HepG2 (cell line): ENCODE measurements at regions not wholly inside any gene's neighbourhood (a gene's known extent, or its start where the extent isn't known, plus 50 kb on each side); places are given as distances from the start of the nearest gene placed in this dataset.
A peak's percentile ranks its signal among the peaks of the same experiment; 100 is the strongest.

Source experiments
- ARID2 ChIP-seq: sonication (generic); formaldehyde crosslinking; IDR thresholded peaks from 2 replicates; pipeline ENCODE4 v1.8.1; 2022; ENCODE audit warnings: mild to moderate bottlenecking, missing genetic modification reagents, borderline replicate concordance
- GLI4 ChIP-seq: sonication (generic); formaldehyde crosslinking; IDR thresholded peaks from 2 replicates; pipeline ENCODE4 v1.5.1; 2020; ENCODE audit warnings: missing genetic modification reagents, mild to moderate bottlenecking, moderate library complexity, borderline replicate concordance
- HIVEP1 ChIP-seq: sonication (generic); formaldehyde crosslinking; IDR thresholded peaks from 2 replicates; pipeline ENCODE4 v1.4.0; 2020; ENCODE audit warnings: mild to moderate bottlenecking, missing genetic modification reagents
- NPAS2 ChIP-seq: sonication (generic); formaldehyde crosslinking; IDR thresholded peaks from 2 replicates; pipeline ENCODE4 v1.8.0; 2022; ENCODE audit warnings: mild to moderate bottlenecking, missing genetic modification reagents, borderline replicate concordance
- POLR2A ChIP-seq, 2 experiments: IDR thresholded peaks; 2 replicates each; pipeline ENCODE4 v1.6.1; 2011; ENCODE audit warnings: low read depth in 2 of 2, low read length in 2 of 2, mild to moderate bottlenecking in 1 of 2, moderate library complexity in 1 of 2; ENCODE audit not compliant: insufficient read depth in 1 of 2
- RAD21 ChIP-seq: fragments of 450-650 bp; formaldehyde crosslinking; IDR thresholded peaks from 2 replicates; pipeline ENCODE4 v1.5.0; 2020; ENCODE audit warnings: mild to moderate bottlenecking
- RELA ChIP-seq: sonication (generic); formaldehyde crosslinking; IDR thresholded peaks from 2 replicates; pipeline ENCODE4 v1.4.0; 2020; ENCODE audit warnings: missing genetic modification reagents
- SOX13 ChIP-seq, 3 experiments: fragments of 450-650 bp in 1 of 3; sonication (generic) in 1 of 3; formaldehyde crosslinking in 1 of 3; IDR thresholded peaks in 2 of 3; conservative IDR thresholded peaks in 1 of 3; 2 replicates each; pipeline versions ENCODE4 v1.5.0 to v1.6.1; 2016 to 2020; ENCODE audit warnings: antibody characterized with exemption in 1 of 3, mild to moderate bottlenecking in 1 of 3, missing compliant biosample characterization in 1 of 3, missing genetic modification reagents in 1 of 3, moderate library complexity in 1 of 3
- SP140L ChIP-seq: sonication (generic); formaldehyde crosslinking; IDR thresholded peaks from 2 replicates; pipeline ENCODE4 v1.4.0; 2020; ENCODE audit warnings: missing genetic modification reagents, borderline replicate concordance
- SP4 ChIP-seq: sonication (generic); formaldehyde crosslinking; IDR thresholded peaks from 2 replicates; pipeline ENCODE4 v1.8.1; 2023; ENCODE audit warnings: mild to moderate bottlenecking, missing genetic modification reagents
- SRSF9 ChIP-seq: fragments of 200-400 bp; formaldehyde crosslinking; IDR thresholded peaks from 2 replicates; pipeline ENCODE4 v1.6.1; 2018; ENCODE audit warnings: borderline replicate concordance, mild to moderate bottlenecking, low read depth, low read length; ENCODE audit not compliant: insufficient read depth, poor library complexity, severe bottlenecking
- STAG1 ChIP-seq: sonication (generic); formaldehyde crosslinking; IDR thresholded peaks from 2 replicates; pipeline ENCODE4 v1.4.0; 2020; ENCODE audit warnings: missing genetic modification reagents
- XRCC5 ChIP-seq: fragments of 200-400 bp; formaldehyde crosslinking; optimal IDR thresholded peaks from 2 replicates; pipeline ENCODE3; 2017; ENCODE audit warnings: mild to moderate bottlenecking, low read length
- ZFP36L1 ChIP-seq: sonication (generic); formaldehyde crosslinking; IDR thresholded peaks from 2 replicates; pipeline ENCODE4 v1.8.0; 2022; ENCODE audit warnings: mild to moderate bottlenecking, missing genetic modification reagents, moderate library complexity
- ZNF136 ChIP-seq: sonication (generic); formaldehyde crosslinking; IDR thresholded peaks from 2 replicates; pipeline ENCODE4 v1.8.1; 2022; ENCODE audit warnings: low read depth, mild to moderate bottlenecking, moderate library complexity, missing genetic modification reagents
- ZNF20 ChIP-seq: sonication (generic); formaldehyde crosslinking; IDR thresholded peaks from 2 replicates; pipeline ENCODE4 v1.4.0; 2020; ENCODE audit warnings: mild to moderate bottlenecking, moderate library complexity, missing genetic modification reagents
- ZNF225 ChIP-seq: sonication (generic); formaldehyde crosslinking; IDR thresholded peaks from 2 replicates; pipeline ENCODE4 v1.4.0; 2020; ENCODE audit warnings: mild to moderate bottlenecking, missing genetic modification reagents
- ZNF296 ChIP-seq: sonication (generic); formaldehyde crosslinking; conservative IDR thresholded peaks from 2 replicates; pipeline ENCODE4 v1.5.0; 2020; ENCODE audit warnings: mild to moderate bottlenecking, missing genetic modification reagents
- ZNF670 ChIP-seq: sonication (generic); formaldehyde crosslinking; IDR thresholded peaks from 2 replicates; pipeline ENCODE4 v1.8.0; 2022; ENCODE audit warnings: mild to moderate bottlenecking, missing genetic modification reagents, borderline replicate concordance
- ZNF7 ChIP-seq: IDR thresholded peaks from 2 replicates; pipeline ENCODE4 v1.6.1; 2016; ENCODE audit warnings: missing biosample characterization, missing genetic modification reagents
- ZNF713 ChIP-seq: sonication (generic); formaldehyde crosslinking; IDR thresholded peaks from 2 replicates; pipeline ENCODE4 v1.4.0; 2020; ENCODE audit warnings: mild to moderate bottlenecking, missing genetic modification reagents
- ZNF776 ChIP-seq: sonication (generic); formaldehyde crosslinking; IDR thresholded peaks from 2 replicates; pipeline ENCODE4 v1.4.0; 2020; ENCODE audit warnings: mild to moderate bottlenecking, missing genetic modification reagents
- ZNF792 ChIP-seq: IDR thresholded peaks from 2 replicates; pipeline ENCODE4 v1.6.1; 2016
- ZSCAN12 ChIP-seq: sonication (generic); formaldehyde crosslinking; IDR thresholded peaks from 2 replicates; pipeline ENCODE4 v1.9.0; 2021; ENCODE audit warnings: mild to moderate bottlenecking, missing genetic modification reagents
- TF ChIP-seq, protein P1 (sequence below): sonication (generic); formaldehyde crosslinking; IDR thresholded peaks from 2 replicates; pipeline ENCODE4 v1.4.0; 2020; ENCODE audit warnings: low read depth, mild to moderate bottlenecking, missing genetic modification reagents
- TF ChIP-seq, protein P2 (sequence below): sonication (generic); formaldehyde crosslinking; IDR thresholded peaks from 2 replicates; pipeline ENCODE4 v1.4.0; 2020; ENCODE audit warnings: missing genetic modification reagents, borderline replicate concordance
- TF ChIP-seq, protein P3 (sequence below): sonication (generic); formaldehyde crosslinking; IDR thresholded peaks from 2 replicates; pipeline ENCODE4 v1.4.0; 2020; ENCODE audit warnings: missing genetic modification reagents
- TF ChIP-seq, protein P4 (sequence below): sonication (generic); formaldehyde crosslinking; IDR thresholded peaks from 2 replicates; pipeline ENCODE4 v1.5.1; 2020; ENCODE audit warnings: missing genetic modification reagents, mild to moderate bottlenecking, borderline replicate concordance

DNA sequence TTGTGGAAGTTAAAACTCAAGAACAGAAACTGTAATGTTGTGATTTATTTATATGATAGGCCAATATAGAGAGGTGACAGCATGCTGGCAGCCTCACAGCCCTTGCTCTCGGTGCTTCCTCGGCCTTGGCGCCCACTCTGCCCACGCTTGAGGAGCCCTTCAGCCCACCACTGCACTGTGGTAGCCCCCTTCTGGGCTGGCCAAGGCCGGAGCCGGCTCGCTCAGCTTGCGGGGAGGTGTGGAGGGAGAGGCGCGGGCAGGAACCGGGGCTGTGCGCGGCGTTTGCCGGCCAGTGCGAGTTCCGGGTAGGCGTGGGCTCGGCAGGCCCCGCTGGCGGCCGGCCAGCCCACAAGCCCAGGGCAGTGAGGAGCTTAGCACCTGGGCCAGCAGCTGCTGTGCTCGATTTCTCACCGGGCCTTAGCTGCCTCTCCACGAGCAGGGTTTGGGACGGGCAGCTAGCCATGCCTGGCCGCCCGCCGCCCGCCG, 65.8 kb upstream of the SLC8A3 start (continued):
- TF ChIP-seq, protein P1, sequence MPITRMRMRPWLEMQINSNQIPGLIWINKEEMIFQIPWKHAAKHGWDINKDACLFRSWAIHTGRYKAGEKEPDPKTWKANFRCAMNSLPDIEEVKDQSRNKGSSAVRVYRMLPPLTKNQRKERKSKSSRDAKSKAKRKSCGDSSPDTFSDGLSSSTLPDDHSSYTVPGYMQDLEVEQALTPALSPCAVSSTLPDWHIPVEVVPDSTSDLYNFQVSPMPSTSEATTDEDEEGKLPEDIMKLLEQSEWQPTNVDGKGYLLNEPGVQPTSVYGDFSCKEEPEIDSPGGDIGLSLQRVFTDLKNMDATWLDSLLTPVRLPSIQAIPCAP (CRISPR knock-in tag), result no peak
- TF ChIP-seq ZNF7 (no peak), ZNF20 (CRISPR knock-in tag) (no peak), HIVEP1 (CRISPR knock-in tag) (no peak), NPAS2 (CRISPR knock-in tag) (no peak), SRSF9 (no peak), ZSCAN12 (CRISPR knock-in tag) (no peak), ZNF713 (CRISPR knock-in tag) (no peak), GLI4 (no peak), RELA (CRISPR knock-in tag) (no peak), ARID2 (CRISPR knock-in tag) (0 out of 2 replicates have a peak, but pooled peaks have one; percentile 38), SP140L (CRISPR knock-in tag) (no peak), ZNF670 (CRISPR knock-in tag) (no peak), ZFP36L1 (CRISPR knock-in tag) (no peak), RAD21 (CRISPR knock-in tag) (no peak), ZNF136 (CRISPR knock-in tag) (no peak), SP4 (CRISPR knock-in tag) (no peak), STAG1 (CRISPR knock-in tag) (no peak), ZNF225 (CRISPR knock-in tag) (no peak), ZNF776 (CRISPR knock-in tag) (no peak), SOX13 (IDR thresholded peaks at IDR 0.05) (no peak), SOX13 (CRISPR knock-in tag; conservative IDR thresholded peaks at IDR 0.05 in 1 of 2, IDR thresholded peaks at IDR 0.05 in 1 of 2) (no peak), ZNF296 (CRISPR knock-in tag) (peak; percentile 41; the same call in 1 of the 2 replicates), POLR2A (IDR thresholded peaks at IDR 0.05; ENCODE audit: insufficient read depth in 1 of 2, low read depth in 2 of 2, low read length in 2 of 2) (peak in 1 of 2 experiments; percentile 46; a peak in 1 of 4 replicates), XRCC5 (no peak), ZNF792 (CRISPR knock-in tag) (no peak)
- TF ChIP-seq, protein P2, sequence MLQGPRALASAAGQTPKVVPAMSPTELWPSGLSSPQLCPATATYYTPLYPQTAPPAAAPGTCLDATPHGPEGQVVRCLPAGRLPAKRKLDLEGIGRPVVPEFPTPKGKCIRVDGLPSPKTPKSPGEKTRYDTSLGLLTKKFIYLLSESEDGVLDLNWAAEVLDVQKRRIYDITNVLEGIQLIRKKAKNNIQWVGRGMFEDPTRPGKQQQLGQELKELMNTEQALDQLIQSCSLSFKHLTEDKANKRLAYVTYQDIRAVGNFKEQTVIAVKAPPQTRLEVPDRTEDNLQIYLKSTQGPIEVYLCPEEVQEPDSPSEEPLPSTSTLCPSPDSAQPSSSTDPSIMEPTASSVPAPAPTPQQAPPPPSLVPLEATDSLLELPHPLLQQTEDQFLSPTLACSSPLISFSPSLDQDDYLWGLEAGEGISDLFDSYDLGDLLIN (CRISPR knock-in tag), result no peak
- TF ChIP-seq, protein P3, sequence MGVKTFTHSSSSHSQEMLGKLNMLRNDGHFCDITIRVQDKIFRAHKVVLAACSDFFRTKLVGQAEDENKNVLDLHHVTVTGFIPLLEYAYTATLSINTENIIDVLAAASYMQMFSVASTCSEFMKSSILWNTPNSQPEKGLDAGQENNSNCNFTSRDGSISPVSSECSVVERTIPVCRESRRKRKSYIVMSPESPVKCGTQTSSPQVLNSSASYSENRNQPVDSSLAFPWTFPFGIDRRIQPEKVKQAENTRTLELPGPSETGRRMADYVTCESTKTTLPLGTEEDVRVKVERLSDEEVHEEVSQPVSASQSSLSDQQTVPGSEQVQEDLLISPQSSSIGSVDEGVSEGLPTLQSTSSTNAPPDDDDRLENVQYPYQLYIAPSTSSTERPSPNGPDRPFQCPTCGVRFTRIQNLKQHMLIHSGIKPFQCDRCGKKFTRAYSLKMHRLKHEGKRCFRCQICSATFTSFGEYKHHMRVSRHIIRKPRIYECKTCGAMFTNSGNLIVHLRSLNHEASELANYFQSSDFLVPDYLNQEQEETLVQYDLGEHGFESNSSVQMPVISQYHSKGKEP (CRISPR knock-in tag), result no peak
- TF ChIP-seq, protein P4, sequence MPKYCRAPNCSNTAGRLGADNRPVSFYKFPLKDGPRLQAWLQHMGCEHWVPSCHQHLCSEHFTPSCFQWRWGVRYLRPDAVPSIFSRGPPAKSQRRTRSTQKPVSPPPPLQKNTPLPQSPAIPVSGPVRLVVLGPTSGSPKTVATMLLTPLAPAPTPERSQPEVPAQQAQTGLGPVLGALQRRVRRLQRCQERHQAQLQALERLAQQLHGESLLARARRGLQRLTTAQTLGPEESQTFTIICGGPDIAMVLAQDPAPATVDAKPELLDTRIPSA, result no peak
